Vagina (tissue), 2 donors: ENCODE measurements at regions not wholly inside any gene's neighbourhood (a gene's known extent, or its start where the extent isn't known, plus 50 kb on each side); places are given as distances from the start of the nearest gene placed in this dataset.

Source experiments
- DNase-seq, 2 donors: peaks; one replicate each; pipeline ENCODE4 v3.0.0-alpha.2; 2017; ENCODE audit errors: extremely low spot score in 2 of 2
- H3K27ac ChIP-seq: fragments of 200-600 bp; sonication (generic); one replicate; pipeline ENCODE4 v1.5.1; 2019
- H3K27me3 ChIP-seq: fragments of 200-600 bp; sonication (generic); one replicate; pipeline ENCODE4 v1.5.1; 2019
- H3K36me3 ChIP-seq, 2 donors: fragments of 200-600 bp; sonication (generic); one replicate each; pipeline ENCODE4 v1.5.1; 2017 to 2019
- H3K4me1 ChIP-seq: fragments of 200-600 bp; sonication (generic); one replicate; pipeline ENCODE4 v1.5.1; 2019
- H3K4me3 ChIP-seq, 2 donors: fragments of 200-600 bp; sonication (generic); 1 replicate in 1 of 2; 2 replicates in 1 of 2; pipeline ENCODE4 v1.5.1; 2016 to 2019
- H3K9me3 ChIP-seq: fragments of 200-600 bp; sonication (generic); one replicate; pipeline ENCODE4 v1.5.1; 2019
- POLR2A ChIP-seq, 2 donors: fragments of 450-650 bp; IDR thresholded peaks; one replicate each; pipeline ENCODE4 v1.6.1; 2017; ENCODE audit warnings: antibody characterized with exemption in 2 of 2, mild to moderate bottlenecking in 2 of 2, moderate library complexity in 2 of 2
- POLR2AphosphoS5 ChIP-seq, 2 donors: sonication (generic); formaldehyde crosslinking; IDR thresholded peaks; one replicate each; pipeline ENCODE4 v1.9.0; 2017; ENCODE audit warnings: antibody characterized with exemption in 2 of 2, mild to moderate bottlenecking in 2 of 2, low read depth in 1 of 2; ENCODE audit not compliant: insufficient read depth in 1 of 2
- intact Hi-C: fragments of 100-400 bp; cut with DNase I; formaldehyde crosslinking; loops from one replicate; pipeline ENCODE4 v1.15.1; 2023
- TF ChIP-seq, protein P1 (sequence below), 3 experiments: fragments of 450-650 bp in 2 of 3; fragments of 200-600 bp in 1 of 3; sonication (generic) in 1 of 3; IDR thresholded peaks; one replicate each; pipeline ENCODE4 v1.5.1; 2017 to 2019; ENCODE audit warnings: antibody characterized with exemption in 3 of 3, mild to moderate bottlenecking in 2 of 3, moderate library complexity in 2 of 3

DNA sequence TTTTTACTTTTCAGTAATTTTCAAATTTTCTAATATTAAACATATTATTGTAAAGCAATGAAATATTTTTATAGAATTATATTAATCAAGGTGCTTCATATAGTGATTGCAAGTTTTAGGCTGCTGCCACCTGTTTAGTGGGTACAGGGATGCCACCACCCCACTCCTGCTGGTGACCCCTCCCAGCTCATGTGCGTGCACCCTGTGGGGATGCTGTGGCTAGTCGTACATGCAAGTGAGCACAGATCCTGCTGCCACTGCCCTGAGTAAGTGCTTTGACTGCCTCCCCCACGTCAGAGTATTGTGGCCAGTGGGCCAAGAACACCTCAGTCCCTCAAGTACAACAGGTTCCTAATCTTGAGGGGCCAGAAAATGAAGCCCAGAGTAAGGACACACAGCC lies 320.1 kb upstream of the DDI1 start:
- no peak overlapping the region for H3K4me3 ChIP-seq
- no peak for DNase-seq
- H3K27me3 ChIP-seq: no peaks in the 10 kb centered on the region
- TF ChIP-seq, protein P1, sequence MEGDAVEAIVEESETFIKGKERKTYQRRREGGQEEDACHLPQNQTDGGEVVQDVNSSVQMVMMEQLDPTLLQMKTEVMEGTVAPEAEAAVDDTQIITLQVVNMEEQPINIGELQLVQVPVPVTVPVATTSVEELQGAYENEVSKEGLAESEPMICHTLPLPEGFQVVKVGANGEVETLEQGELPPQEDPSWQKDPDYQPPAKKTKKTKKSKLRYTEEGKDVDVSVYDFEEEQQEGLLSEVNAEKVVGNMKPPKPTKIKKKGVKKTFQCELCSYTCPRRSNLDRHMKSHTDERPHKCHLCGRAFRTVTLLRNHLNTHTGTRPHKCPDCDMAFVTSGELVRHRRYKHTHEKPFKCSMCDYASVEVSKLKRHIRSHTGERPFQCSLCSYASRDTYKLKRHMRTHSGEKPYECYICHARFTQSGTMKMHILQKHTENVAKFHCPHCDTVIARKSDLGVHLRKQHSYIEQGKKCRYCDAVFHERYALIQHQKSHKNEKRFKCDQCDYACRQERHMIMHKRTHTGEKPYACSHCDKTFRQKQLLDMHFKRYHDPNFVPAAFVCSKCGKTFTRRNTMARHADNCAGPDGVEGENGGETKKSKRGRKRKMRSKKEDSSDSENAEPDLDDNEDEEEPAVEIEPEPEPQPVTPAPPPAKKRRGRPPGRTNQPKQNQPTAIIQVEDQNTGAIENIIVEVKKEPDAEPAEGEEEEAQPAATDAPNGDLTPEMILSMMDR (IDR thresholded peaks at IDR 0.05): no peak
- no peak for TF ChIP-seq POLR2A (IDR thresholded peaks at IDR 0.05)
- no peak for TF ChIP-seq POLR2AphosphoS5 (IDR thresholded peaks at IDR 0.05; ENCODE audit: insufficient read depth in 1 of 2, low read depth in 1 of 2)
- no peaks in the 10 kb centered on the region for H3K9me3 ChIP-seq
- H3K36me3 ChIP-seq: no peaks in the 10 kb centered on the region
- intact Hi-C loops: no loop called here
- H3K4me1 ChIP-seq: no peaks in the 10 kb centered on the region
- H3K27ac ChIP-seq: no peak overlapping the region

DNA sequence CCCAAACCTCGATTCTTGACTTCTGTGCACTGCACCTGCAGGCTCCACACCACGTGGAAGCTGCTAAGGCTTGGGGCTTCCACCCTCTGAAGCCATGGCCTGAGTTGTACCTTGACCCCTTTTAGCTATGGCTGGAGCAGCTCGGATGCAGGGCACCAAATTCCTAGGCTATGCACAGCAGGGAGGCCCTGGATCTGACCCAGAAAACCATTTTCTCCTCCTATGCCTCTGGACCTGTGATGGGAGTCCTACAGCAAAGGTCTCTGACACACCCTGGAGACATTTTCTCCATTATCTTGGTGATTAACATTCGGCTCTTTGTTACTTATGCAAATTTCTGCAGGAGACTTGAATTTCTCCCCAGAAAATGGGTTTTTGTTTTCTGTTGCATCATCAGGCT lies 309.2 kb upstream of the DDI1 start:
- TF ChIP-seq, protein P1 (IDR thresholded peaks at IDR 0.05): no peak
- no peak for TF ChIP-seq POLR2AphosphoS5 (IDR thresholded peaks at IDR 0.05; ENCODE audit: insufficient read depth in 1 of 2, low read depth in 1 of 2)
- H3K4me1 ChIP-seq: no peaks in the 10 kb centered on the region
- H3K27ac ChIP-seq: no peak overlapping the region
- no peak overlapping the region for H3K4me3 ChIP-seq
- no peak for DNase-seq
- no peaks in the 10 kb centered on the region for H3K27me3 ChIP-seq
- no peaks in the 10 kb centered on the region for H3K36me3 ChIP-seq
- peaks cover 9% of the 10 kb centered on the region for H3K9me3 ChIP-seq
- intact Hi-C loops: no loop called here

DNA sequence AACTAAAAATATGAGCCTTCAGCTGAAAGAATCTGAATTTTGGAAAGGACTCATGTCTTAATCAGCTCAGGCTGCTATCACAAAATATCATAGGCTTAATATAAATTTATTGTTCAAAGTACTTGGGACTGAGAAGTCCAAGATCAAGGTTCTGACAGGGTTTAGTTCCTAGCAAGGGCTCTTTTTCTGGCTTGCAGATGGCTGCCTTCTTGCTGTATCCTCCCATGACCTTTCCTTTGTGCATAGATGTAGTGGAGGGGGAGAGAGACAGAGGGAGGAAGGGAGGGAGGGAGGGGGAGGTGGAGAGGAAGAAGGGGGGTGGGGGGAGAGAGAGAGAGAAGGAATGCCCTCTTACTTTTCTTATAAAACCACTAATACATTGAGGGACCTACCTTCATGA lies 306.8 kb upstream of the DDI1 start:
- intact Hi-C loops: loop anchor here (5.0 kb wide), 1 partner anchor 1323 kb away; no protein-coding TSS in a partner anchor
- Histone ChIP-seq H3K36me3 (no peaks in the 10 kb centered on the region), H3K4me1 (no peaks in the 10 kb centered on the region), H3K27me3 (no peaks in the 10 kb centered on the region), H3K4me3 (no peak overlapping the region), H3K9me3 (peaks cover 9% of the 10 kb centered on the region), H3K27ac (no peak overlapping the region)
- DNase-seq: no peak
- TF ChIP-seq POLR2A (IDR thresholded peaks at IDR 0.05): no peak
- TF ChIP-seq POLR2AphosphoS5 (IDR thresholded peaks at IDR 0.05; ENCODE audit: insufficient read depth in 1 of 2, low read depth in 1 of 2): no peak
- TF ChIP-seq, protein P1 (IDR thresholded peaks at IDR 0.05): no peak

GRCh38 chr11:103730131-103730940 lies 306.1 kb upstream of the DDI1 start:
- Histone ChIP-seq H3K4me1 (no peaks in the 10 kb centered on the region), H3K9me3 (peaks cover 9% of the 10 kb centered on the region), H3K27ac (no peak overlapping the region), H3K4me3 (no peak overlapping the region), H3K36me3 (no peaks in the 10 kb centered on the region), H3K27me3 (no peaks in the 10 kb centered on the region)
- DNase-seq: no peak
- intact Hi-C loops: loop anchor here (5.0 kb wide), 1 partner anchor 1322 kb away; no protein-coding TSS in a partner anchor
- TF ChIP-seq POLR2AphosphoS5 (IDR thresholded peaks at IDR 0.05; ENCODE audit: insufficient read depth in 1 of 2, low read depth in 1 of 2) (no peak), POLR2A (IDR thresholded peaks at IDR 0.05) (no peak)
- TF ChIP-seq, protein P1 (IDR thresholded peaks at IDR 0.05): no peak

GRCh38 chr11:103731670-103732069 lies 304.8 kb upstream of the DDI1 start:
- Histone ChIP-seq H3K4me3 (no peak overlapping the region), H3K9me3 (peaks cover 5% of the 10 kb centered on the region), H3K27me3 (no peaks in the 10 kb centered on the region), H3K27ac (no peak overlapping the region), H3K36me3 (no peaks in the 10 kb centered on the region), H3K4me1 (no peaks in the 10 kb centered on the region)
- TF ChIP-seq POLR2AphosphoS5 (IDR thresholded peaks at IDR 0.05; ENCODE audit: insufficient read depth in 1 of 2, low read depth in 1 of 2): no peak
- no peak for TF ChIP-seq POLR2A (IDR thresholded peaks at IDR 0.05)
- TF ChIP-seq, protein P1 (IDR thresholded peaks at IDR 0.05): no peak
- intact Hi-C loops: loop anchor here (5.0 kb wide), 1 partner anchor 1321 kb away; no protein-coding TSS in a partner anchor
- no peak for DNase-seq
